HEK293T (cell line): ENCODE measurements at regions not wholly inside any gene's neighbourhood (a gene's known extent, or its start where the extent isn't known, plus 50 kb on each side); places are given as distances from the start of the nearest gene placed in this dataset.

ENCODE experiments used
- BHLHE40 ChIP-seq: fragments of 450-650 bp; IDR thresholded peaks from 2 replicates; pipeline ENCODE4 v1.6.1; 2016; ENCODE audit warnings: mild to moderate bottlenecking, moderate library complexity, borderline replicate concordance
- HDGF ChIP-seq: fragments of 450-650 bp; IDR thresholded peaks from 2 replicates; pipeline ENCODE4 v1.6.1; 2017; ENCODE audit warnings: antibody characterized with exemption, borderline replicate concordance
- NFRKB ChIP-seq: fragments of 450-650 bp; IDR thresholded peaks from 2 replicates; pipeline ENCODE4 v1.6.1; 2016; ENCODE audit warnings: mild to moderate bottlenecking, moderate library complexity
- TARDBP ChIP-seq: fragments of 450-650 bp; IDR thresholded peaks from 2 replicates; pipeline ENCODE4 v1.6.1; 2016

- TF ChIP-seq BHLHE40 (no peak), NFRKB (no peak), TARDBP (no peak), HDGF (no peak)
Observed at GRCh38 chr3:4149296-4149695, 153.9 kb upstream of the SETMAR start.
